PC-9 (cell line): ENCODE measurements at regions not wholly inside any gene's neighbourhood (a gene's known extent, or its start where the extent isn't known, plus 50 kb on each side); places are given as distances from the start of the nearest gene placed in this dataset.

Source experiments
- EZH2 ChIP-seq: fragments of 200-600 bp; sonication (generic); IDR thresholded peaks from 2 replicates; pipeline ENCODE4 v1.8.0; 2017; ENCODE audit warnings: antibody characterized with exemption, low read depth
- TF ChIP-seq, protein P1 (sequence below): fragments of 200-600 bp; sonication (generic); conservative IDR thresholded peaks from 2 replicates; pipeline ENCODE4 v1.6.1; 2017; ENCODE audit warnings: mixed run types, antibody characterized with exemption, mild to moderate bottlenecking, moderate library complexity

DNA sequence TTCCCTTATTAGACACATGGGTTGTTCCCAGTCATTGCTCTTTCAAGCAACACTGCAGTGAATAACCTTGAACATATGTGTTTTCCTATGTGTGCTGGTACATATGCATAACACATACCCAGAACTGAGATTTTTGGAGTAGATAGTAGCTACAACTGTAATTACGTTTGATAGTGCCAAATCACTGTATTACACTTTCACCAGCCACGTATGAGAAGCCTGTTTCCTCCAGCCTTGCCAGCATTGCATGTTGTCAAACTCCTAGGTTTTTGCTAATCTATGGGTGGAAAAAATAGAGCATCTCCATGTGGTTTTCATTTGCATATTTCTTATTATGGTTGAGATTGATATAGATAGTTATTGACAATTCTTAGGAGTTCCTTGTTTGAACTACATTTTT lies 56.5 kb upstream of the ACSL3 start:
- TF ChIP-seq, protein P1, sequence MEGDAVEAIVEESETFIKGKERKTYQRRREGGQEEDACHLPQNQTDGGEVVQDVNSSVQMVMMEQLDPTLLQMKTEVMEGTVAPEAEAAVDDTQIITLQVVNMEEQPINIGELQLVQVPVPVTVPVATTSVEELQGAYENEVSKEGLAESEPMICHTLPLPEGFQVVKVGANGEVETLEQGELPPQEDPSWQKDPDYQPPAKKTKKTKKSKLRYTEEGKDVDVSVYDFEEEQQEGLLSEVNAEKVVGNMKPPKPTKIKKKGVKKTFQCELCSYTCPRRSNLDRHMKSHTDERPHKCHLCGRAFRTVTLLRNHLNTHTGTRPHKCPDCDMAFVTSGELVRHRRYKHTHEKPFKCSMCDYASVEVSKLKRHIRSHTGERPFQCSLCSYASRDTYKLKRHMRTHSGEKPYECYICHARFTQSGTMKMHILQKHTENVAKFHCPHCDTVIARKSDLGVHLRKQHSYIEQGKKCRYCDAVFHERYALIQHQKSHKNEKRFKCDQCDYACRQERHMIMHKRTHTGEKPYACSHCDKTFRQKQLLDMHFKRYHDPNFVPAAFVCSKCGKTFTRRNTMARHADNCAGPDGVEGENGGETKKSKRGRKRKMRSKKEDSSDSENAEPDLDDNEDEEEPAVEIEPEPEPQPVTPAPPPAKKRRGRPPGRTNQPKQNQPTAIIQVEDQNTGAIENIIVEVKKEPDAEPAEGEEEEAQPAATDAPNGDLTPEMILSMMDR, result no peak
- no peak for TF ChIP-seq EZH2
